ENCODE measurements at regions not wholly inside any gene's neighbourhood (a gene's known extent, or its start where the extent isn't known, plus 50 kb on each side); places are given as distances from the start of the nearest gene placed in this dataset.

DNA sequence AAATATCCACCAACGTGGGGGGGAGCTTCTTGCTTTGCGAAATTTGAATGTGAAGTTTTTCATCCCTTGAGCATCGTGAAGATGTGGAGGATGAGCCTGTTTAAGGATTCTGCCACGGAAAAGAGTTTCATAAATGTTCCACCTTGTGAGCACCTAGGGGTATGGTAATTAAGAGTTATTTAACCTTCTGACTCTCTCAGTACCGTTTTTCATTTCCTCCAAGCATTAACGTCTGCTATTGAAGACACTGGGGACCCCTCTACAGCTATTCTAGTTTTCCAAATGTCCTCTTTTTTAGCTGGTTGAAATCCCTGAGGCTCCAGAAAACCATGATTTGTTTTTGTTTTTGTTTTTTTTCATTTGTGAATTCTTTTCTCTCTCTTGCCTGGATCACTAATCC is 79.1 kb upstream of the GALNT2 start:
- no peaks in the 10 kb centered on the region for H3K27me3 ChIP-seq (ENCODE audit: control insufficient read depth in 1 of 2, insufficient read depth in 2 of 2, low read length in 2 of 2)
- WGBS, 2 donors = 73 to 83% methylated on average over 6 of the region's 6 CpGs

DNA sequence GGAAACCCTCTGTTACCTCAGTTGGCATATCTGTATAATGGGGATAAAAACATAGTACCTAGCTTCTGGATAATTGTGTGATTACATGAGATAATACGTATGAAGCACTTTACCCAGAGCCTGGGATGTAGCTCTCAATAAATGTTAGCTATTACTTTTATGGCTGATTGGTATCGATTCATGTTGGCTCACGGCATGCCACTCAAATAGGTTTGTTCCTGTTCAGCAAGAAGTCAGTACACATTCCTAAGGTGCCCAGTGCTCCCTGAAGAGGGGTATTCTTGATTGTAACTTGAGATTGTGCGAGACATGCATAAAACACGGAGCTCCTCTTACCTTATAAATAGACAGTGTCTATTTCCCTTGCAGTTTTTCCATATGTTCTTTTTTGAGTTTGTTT is 78.5 kb upstream of the GALNT2 start:
- Histone ChIP-seq H3K4me3 (ENCODE audit: low read depth in 1 of 2, low read length in 2 of 2) (no peak overlapping the region), H3K9me3 (ENCODE audit: control insufficient read depth in 2 of 2, insufficient read depth in 1 of 2, low read depth in 1 of 2, low read length in 1 of 2) (no peaks in the 10 kb centered on the region), H3K27ac (ENCODE audit: low read depth in 2 of 2, low read length in 1 of 2) (no peak overlapping the region), H3K36me3 (ENCODE audit: control insufficient read depth in 2 of 2, insufficient read depth in 2 of 2, low read length in 1 of 2) (no peaks in the 10 kb centered on the region), H3K4me1 (ENCODE audit: control insufficient read depth in 2 of 2, insufficient read depth in 2 of 2, low read length in 1 of 2) (no peaks in the 10 kb centered on the region), H3K27me3 (ENCODE audit: control insufficient read depth in 1 of 2, insufficient read depth in 2 of 2, low read length in 2 of 2) (no peaks in the 10 kb centered on the region)
- 90 to 91% methylated on average over 5 of the region's 5 CpGs for WGBS, 2 donors

More for the DNA sequence above, 79.1 kb upstream of the GALNT2 start:
- Histone ChIP-seq H3K4me3 (ENCODE audit: low read depth in 1 of 2, low read length in 2 of 2) (no peak overlapping the region), H3K4me1 (ENCODE audit: control insufficient read depth in 2 of 2, insufficient read depth in 2 of 2, low read length in 1 of 2) (no peaks in the 10 kb centered on the region), H3K9me3 (ENCODE audit: control insufficient read depth in 2 of 2, insufficient read depth in 1 of 2, low read depth in 1 of 2, low read length in 1 of 2) (no peaks in the 10 kb centered on the region), H3K27ac (ENCODE audit: low read depth in 2 of 2, low read length in 1 of 2) (no peak overlapping the region), H3K36me3 (ENCODE audit: control insufficient read depth in 2 of 2, insufficient read depth in 2 of 2, low read length in 1 of 2) (no peaks in the 10 kb centered on the region)

DNA sequence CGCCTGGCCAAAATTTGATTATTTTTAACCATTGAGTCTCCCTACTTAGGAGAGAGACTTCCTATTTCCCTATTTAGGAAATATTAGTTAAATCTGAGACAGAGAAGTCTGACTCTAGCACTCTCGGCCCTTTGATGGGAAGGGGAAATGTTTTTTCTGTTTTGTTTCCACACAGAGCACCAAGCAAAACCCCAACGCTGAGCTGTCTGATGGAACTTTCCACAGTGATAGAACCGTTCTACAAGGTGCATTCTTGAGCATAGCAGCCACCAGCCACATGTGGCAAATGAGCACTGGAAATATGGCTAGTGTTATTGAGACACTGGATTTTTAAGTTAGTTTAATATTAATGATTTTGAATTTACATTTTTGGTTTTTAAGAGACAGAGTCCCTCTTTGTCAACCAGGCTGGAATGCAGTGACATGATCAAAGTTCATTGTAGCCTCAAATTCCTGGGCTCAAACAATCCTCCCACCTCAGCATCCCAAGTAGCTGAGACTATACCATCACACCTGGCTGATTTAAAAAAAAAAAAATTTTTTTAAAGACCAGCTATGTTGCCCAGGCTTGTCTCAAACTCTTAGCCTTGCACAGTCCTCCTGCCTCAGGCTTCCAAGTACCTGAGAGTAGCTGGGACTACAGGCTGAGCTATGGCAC is 77.3 kb upstream of the GALNT2 start:
- Histone ChIP-seq H3K27me3 (ENCODE audit: control insufficient read depth in 1 of 2, insufficient read depth in 2 of 2, low read length in 2 of 2) (no peaks in the 10 kb centered on the region), H3K4me3 (ENCODE audit: low read depth in 1 of 2, low read length in 2 of 2) (no peak overlapping the region), H3K27ac (ENCODE audit: low read depth in 2 of 2, low read length in 1 of 2) (no peak overlapping the region), H3K9me3 (ENCODE audit: control insufficient read depth in 2 of 2, insufficient read depth in 1 of 2, low read depth in 1 of 2, low read length in 1 of 2) (no peaks in the 10 kb centered on the region), H3K4me1 (ENCODE audit: control insufficient read depth in 2 of 2, insufficient read depth in 2 of 2, low read length in 1 of 2) (no peaks in the 10 kb centered on the region), H3K36me3 (ENCODE audit: control insufficient read depth in 2 of 2, insufficient read depth in 2 of 2, low read length in 1 of 2) (no peaks in the 10 kb centered on the region)
- 76 to 77% methylated on average over 4 of the region's 4 CpGs for WGBS, 2 donors

DNA sequence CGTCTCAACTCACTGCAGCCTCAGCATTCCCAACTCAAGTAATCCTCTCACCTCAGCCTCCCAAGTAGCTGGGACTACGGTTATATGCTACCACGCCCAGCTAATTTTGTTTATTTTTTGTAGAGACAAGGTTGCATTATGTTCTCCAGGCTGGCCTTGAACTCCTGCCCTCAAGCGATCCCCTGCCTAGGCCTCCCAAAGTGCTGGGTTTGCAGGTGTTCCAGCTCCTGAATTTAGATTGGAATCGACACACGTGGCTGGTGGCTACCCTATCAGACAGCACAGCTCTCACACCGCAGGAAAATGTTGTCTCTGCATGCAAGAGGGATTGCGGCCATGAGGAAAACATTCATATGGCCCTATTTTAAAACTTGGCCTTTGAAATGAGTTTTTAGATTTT is 76.7 kb upstream of the GALNT2 start:
- WGBS, 2 donors = 70 to 80% methylated on average over 8 of the region's 8 CpGs
- H3K9me3 ChIP-seq (ENCODE audit: control insufficient read depth in 2 of 2, insufficient read depth in 1 of 2, low read depth in 1 of 2, low read length in 1 of 2) = no peaks in the 10 kb centered on the region
- H3K4me3 ChIP-seq (ENCODE audit: low read depth in 1 of 2, low read length in 2 of 2) = no peak overlapping the region
- no peak overlapping the region for H3K27ac ChIP-seq (ENCODE audit: low read depth in 2 of 2, low read length in 1 of 2)
- H3K4me1 ChIP-seq (ENCODE audit: control insufficient read depth in 2 of 2, insufficient read depth in 2 of 2, low read length in 1 of 2) = no peaks in the 10 kb centered on the region
- no peaks in the 10 kb centered on the region for H3K27me3 ChIP-seq (ENCODE audit: control insufficient read depth in 1 of 2, insufficient read depth in 2 of 2, low read length in 2 of 2)
- H3K36me3 ChIP-seq (ENCODE audit: control insufficient read depth in 2 of 2, insufficient read depth in 2 of 2, low read length in 1 of 2) = no peaks in the 10 kb centered on the region

DNA sequence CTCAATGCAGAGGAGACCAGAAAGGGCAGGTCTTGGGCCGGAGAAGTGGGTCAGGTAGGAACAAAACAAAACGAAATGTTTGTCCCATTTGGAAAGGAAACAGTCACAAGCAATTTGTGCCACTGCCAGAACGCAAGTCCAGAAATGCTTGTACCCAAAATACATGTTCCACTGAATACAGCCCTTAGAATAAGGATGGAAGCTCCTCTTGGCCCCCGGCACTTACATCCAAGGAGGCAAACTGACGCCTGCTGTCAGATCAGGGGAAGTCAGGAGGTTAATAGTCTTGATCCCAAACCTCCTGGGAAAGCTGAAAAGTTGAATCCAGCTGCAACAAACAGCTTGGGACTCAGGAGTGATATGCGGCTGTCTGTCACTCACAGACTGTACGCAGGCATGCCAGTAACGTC is 75.9 kb upstream of the GALNT2 start:
- no peaks in the 10 kb centered on the region for H3K9me3 ChIP-seq (ENCODE audit: control insufficient read depth in 2 of 2, insufficient read depth in 1 of 2, low read depth in 1 of 2, low read length in 1 of 2)
- no peak overlapping the region for H3K4me3 ChIP-seq (ENCODE audit: low read depth in 1 of 2, low read length in 2 of 2)
- H3K27ac ChIP-seq (ENCODE audit: low read depth in 2 of 2, low read length in 1 of 2) = no peak overlapping the region
- H3K27me3 ChIP-seq (ENCODE audit: control insufficient read depth in 1 of 2, insufficient read depth in 2 of 2, low read length in 2 of 2) = no peaks in the 10 kb centered on the region
- H3K4me1 ChIP-seq (ENCODE audit: control insufficient read depth in 2 of 2, insufficient read depth in 2 of 2, low read length in 1 of 2) = no peaks in the 10 kb centered on the region
- WGBS, 2 donors = 54 to 60% methylated on average over 8 of the region's 8 CpGs
- H3K36me3 ChIP-seq (ENCODE audit: control insufficient read depth in 2 of 2, insufficient read depth in 2 of 2, low read length in 1 of 2) = no peaks in the 10 kb centered on the region

DNA sequence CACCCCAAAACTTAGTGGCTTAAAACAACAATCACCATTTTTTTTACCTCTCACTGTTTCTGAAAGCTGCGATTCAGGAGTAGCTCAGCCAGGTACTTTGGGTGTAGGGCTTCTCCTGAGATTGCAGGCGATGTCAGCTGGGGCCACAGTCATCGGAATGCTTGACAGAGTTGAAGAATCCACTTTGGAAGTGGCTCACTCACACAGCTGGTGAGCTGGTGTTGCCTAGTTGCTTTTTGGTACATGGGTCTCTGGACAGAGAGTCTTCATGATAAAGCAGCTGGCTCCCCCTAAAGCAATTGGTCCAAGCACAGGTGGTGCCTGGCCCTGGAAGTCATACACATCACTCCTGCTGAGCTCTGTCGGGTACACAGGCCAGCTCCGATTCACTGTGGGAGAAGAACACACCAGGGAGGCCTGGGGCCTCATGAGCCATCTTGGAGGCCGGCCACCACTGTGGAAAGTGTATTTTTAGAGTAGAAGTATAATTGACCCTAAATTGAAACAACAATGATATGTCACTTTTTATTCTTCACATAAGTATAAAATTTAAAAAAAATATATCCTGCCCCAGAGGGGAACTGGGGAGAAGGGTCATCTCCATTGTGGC is 75.2 kb upstream of the GALNT2 start:
- no peaks in the 10 kb centered on the region for H3K9me3 ChIP-seq (ENCODE audit: control insufficient read depth in 2 of 2, insufficient read depth in 1 of 2, low read depth in 1 of 2, low read length in 1 of 2)
- 85 to 87% methylated on average over 6 of the region's 6 CpGs for WGBS, 2 donors
- no peaks in the 10 kb centered on the region for H3K4me1 ChIP-seq (ENCODE audit: control insufficient read depth in 2 of 2, insufficient read depth in 2 of 2, low read length in 1 of 2)
- H3K27ac ChIP-seq (ENCODE audit: low read depth in 2 of 2, low read length in 1 of 2) = no peak overlapping the region
- no peaks in the 10 kb centered on the region for H3K36me3 ChIP-seq (ENCODE audit: control insufficient read depth in 2 of 2, insufficient read depth in 2 of 2, low read length in 1 of 2)
- no peaks in the 10 kb centered on the region for H3K27me3 ChIP-seq (ENCODE audit: control insufficient read depth in 1 of 2, insufficient read depth in 2 of 2, low read length in 2 of 2)
- no peak overlapping the region for H3K4me3 ChIP-seq (ENCODE audit: low read depth in 1 of 2, low read length in 2 of 2)

DNA sequence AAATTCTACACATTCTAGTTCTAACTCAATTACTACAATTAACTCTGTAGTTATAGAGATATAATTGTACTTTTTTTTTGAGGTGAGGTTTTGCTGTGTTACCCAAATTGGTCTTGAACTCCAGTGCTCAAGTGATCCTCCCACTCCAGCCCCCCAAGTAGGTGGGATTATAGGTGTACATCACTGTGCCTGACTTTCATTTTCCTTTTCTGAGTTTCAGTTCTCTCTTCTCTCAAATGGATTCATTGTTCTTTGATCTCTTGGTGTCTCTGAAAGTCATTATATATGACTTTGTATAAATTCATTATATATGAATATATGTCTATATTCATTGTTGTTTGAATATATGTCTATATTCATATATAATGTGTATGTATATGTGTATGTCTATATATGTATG is 74.0 kb upstream of the GALNT2 start:
- Histone ChIP-seq H3K36me3 (ENCODE audit: control insufficient read depth in 2 of 2, insufficient read depth in 2 of 2, low read length in 1 of 2) (no peaks in the 10 kb centered on the region), H3K4me3 (ENCODE audit: low read depth in 1 of 2, low read length in 2 of 2) (no peak overlapping the region), H3K27ac (ENCODE audit: low read depth in 2 of 2, low read length in 1 of 2) (no peak overlapping the region), H3K27me3 (ENCODE audit: control insufficient read depth in 1 of 2, insufficient read depth in 2 of 2, low read length in 2 of 2) (no peaks in the 10 kb centered on the region), H3K4me1 (ENCODE audit: control insufficient read depth in 2 of 2, insufficient read depth in 2 of 2, low read length in 1 of 2) (no peaks in the 10 kb centered on the region), H3K9me3 (ENCODE audit: control insufficient read depth in 2 of 2, insufficient read depth in 1 of 2, low read depth in 1 of 2, low read length in 1 of 2) (no peaks in the 10 kb centered on the region)

DNA sequence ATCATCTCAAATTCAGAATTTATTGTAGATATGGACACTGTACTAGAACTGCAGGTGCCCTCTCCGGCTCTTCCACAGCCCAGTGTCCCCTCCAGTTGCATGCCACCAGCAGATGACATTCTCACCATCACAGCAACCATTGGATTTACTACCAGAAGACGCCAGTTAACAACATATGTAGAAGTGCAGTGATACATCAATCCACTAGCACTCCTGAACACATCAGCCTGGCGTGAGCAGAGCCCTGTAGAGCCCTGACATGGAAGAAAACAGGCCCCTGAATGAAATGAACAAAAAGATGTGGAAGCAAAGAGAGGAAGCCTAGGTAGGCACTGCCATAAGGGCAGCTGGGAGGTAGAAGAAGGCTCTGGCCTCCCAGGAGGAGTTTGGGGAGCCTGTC is 73.1 kb upstream of the GALNT2 start:
- WGBS, 2 donors = 82 to 95% methylated on average over 3 of the region's 3 CpGs
- H3K27ac ChIP-seq (ENCODE audit: low read depth in 2 of 2, low read length in 1 of 2) = no peak overlapping the region
- no peaks in the 10 kb centered on the region for H3K27me3 ChIP-seq (ENCODE audit: control insufficient read depth in 1 of 2, insufficient read depth in 2 of 2, low read length in 2 of 2)
- H3K4me3 ChIP-seq (ENCODE audit: low read depth in 1 of 2, low read length in 2 of 2) = no peak overlapping the region
- H3K9me3 ChIP-seq (ENCODE audit: control insufficient read depth in 2 of 2, insufficient read depth in 1 of 2, low read depth in 1 of 2, low read length in 1 of 2) = no peaks in the 10 kb centered on the region
- no peaks in the 10 kb centered on the region for H3K36me3 ChIP-seq (ENCODE audit: control insufficient read depth in 2 of 2, insufficient read depth in 2 of 2, low read length in 1 of 2)
- H3K4me1 ChIP-seq (ENCODE audit: control insufficient read depth in 2 of 2, insufficient read depth in 2 of 2, low read length in 1 of 2) = no peaks in the 10 kb centered on the region

DNA sequence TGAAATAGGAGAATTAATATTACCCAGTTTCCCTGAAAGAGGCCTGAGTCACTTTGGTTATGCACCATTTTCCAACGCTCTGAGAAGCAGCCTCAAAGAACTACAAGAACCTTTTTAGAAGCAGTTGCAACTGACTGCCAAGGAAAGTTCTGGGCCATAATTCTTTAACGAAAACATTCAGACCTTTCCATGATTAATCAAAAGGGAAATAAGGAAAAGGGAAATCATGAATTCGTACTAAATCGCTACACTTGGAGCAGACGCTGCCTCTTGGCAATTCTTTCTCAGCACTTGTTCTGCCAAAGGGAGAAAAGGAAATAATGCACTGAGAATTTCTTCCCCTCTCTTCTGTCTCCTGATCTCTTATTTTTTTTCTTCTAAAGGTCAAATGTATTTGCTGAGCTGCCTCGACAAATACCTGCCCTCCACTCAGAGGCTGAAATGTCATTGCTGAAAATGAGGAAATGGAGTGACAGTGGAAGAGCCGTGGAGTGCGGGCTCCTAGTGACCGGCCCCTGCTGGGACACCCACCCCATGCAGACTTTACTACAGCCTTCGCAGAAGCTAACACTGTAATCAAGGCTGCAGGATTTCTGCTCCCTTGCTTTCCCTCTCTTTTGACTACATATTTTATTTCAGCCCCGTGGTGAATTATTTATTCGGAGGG is 67.9 kb upstream of the GALNT2 start:
- H3K4me1 ChIP-seq (ENCODE audit: control insufficient read depth in 2 of 2, insufficient read depth in 2 of 2, low read length in 1 of 2) = no peaks in the 10 kb centered on the region
- H3K9me3 ChIP-seq (ENCODE audit: control insufficient read depth in 2 of 2, insufficient read depth in 1 of 2, low read depth in 1 of 2, low read length in 1 of 2) = no peaks in the 10 kb centered on the region
- no peak overlapping the region for H3K4me3 ChIP-seq (ENCODE audit: low read depth in 1 of 2, low read length in 2 of 2)
- 61 to 63% methylated on average over 12 of the region's 12 CpGs for WGBS, 2 donors
- no peaks in the 10 kb centered on the region for H3K27me3 ChIP-seq (ENCODE audit: control insufficient read depth in 1 of 2, insufficient read depth in 2 of 2, low read length in 2 of 2)
- no peaks in the 10 kb centered on the region for H3K36me3 ChIP-seq (ENCODE audit: control insufficient read depth in 2 of 2, insufficient read depth in 2 of 2, low read length in 1 of 2)
- no peak overlapping the region for H3K27ac ChIP-seq (ENCODE audit: low read depth in 2 of 2, low read length in 1 of 2)

All from esophagus (tissue), 2 donors.